ENCODE measurements at regions not wholly inside any gene's neighbourhood (a gene's known extent, or its start where the extent isn't known, plus 50 kb on each side); places are given as distances from the start of the nearest gene placed in this dataset.
A peak's percentile ranks its signal among the peaks of the same experiment; 100 is the strongest.

DNA sequence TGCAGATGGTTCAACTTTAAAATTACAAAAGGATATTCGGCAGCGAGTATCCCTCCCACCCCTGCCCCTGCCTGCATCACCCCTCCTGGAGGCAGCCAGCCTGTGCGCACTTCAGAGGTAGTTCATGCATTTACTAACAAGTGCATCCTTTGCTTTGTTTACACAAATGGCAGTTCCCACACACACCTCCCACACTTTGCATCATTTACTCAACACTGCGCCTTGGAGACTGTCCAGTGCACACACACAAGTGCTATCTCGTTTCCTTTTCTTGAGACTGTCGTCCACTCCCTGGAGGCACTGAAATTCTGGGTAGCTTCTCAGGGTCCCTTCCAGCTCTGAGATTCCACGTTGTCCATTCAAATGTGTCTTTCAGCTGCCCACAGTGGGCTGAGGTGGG, 53.1 kb upstream of the VSX1 start:
- TF ChIP-seq, protein P1, sequence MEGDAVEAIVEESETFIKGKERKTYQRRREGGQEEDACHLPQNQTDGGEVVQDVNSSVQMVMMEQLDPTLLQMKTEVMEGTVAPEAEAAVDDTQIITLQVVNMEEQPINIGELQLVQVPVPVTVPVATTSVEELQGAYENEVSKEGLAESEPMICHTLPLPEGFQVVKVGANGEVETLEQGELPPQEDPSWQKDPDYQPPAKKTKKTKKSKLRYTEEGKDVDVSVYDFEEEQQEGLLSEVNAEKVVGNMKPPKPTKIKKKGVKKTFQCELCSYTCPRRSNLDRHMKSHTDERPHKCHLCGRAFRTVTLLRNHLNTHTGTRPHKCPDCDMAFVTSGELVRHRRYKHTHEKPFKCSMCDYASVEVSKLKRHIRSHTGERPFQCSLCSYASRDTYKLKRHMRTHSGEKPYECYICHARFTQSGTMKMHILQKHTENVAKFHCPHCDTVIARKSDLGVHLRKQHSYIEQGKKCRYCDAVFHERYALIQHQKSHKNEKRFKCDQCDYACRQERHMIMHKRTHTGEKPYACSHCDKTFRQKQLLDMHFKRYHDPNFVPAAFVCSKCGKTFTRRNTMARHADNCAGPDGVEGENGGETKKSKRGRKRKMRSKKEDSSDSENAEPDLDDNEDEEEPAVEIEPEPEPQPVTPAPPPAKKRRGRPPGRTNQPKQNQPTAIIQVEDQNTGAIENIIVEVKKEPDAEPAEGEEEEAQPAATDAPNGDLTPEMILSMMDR (IDR thresholded peaks at IDR 0.05; ENCODE audit: control insufficient read depth, extremely low read depth, insufficient read depth), result no peak
- no peak overlapping the region for H3K4me3 ChIP-seq (ENCODE audit: low read depth, low read length)
- peak; percentile 63 for DNase-seq (ENCODE audit: low read depth)

DNA sequence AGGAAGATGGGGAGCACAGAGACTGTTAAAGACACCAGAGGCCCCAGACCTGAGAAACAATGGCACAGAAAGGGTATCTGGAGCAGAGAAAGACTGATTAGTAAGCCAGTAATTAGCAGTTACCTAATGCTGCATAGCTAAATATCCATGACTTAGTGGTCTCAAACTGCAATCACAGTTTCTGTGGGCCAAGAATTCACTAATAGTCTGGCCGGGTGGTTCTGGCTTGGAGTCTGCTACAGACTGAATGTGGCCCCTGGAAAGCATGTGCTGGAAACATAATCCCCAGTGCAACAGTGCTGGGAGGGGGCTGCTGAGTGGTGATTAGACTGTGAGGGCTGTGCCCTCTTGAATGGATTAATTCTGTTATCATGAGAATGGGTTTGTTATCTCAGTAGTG, 54.1 kb upstream of the VSX1 start:
- TF ChIP-seq, protein P1 (IDR thresholded peaks at IDR 0.05; ENCODE audit: control insufficient read depth, extremely low read depth, insufficient read depth), result no peak
- H3K4me3 ChIP-seq (ENCODE audit: low read depth, low read length), result no peak overlapping the region
- no peak for DNase-seq (ENCODE audit: low read depth)

DNA sequence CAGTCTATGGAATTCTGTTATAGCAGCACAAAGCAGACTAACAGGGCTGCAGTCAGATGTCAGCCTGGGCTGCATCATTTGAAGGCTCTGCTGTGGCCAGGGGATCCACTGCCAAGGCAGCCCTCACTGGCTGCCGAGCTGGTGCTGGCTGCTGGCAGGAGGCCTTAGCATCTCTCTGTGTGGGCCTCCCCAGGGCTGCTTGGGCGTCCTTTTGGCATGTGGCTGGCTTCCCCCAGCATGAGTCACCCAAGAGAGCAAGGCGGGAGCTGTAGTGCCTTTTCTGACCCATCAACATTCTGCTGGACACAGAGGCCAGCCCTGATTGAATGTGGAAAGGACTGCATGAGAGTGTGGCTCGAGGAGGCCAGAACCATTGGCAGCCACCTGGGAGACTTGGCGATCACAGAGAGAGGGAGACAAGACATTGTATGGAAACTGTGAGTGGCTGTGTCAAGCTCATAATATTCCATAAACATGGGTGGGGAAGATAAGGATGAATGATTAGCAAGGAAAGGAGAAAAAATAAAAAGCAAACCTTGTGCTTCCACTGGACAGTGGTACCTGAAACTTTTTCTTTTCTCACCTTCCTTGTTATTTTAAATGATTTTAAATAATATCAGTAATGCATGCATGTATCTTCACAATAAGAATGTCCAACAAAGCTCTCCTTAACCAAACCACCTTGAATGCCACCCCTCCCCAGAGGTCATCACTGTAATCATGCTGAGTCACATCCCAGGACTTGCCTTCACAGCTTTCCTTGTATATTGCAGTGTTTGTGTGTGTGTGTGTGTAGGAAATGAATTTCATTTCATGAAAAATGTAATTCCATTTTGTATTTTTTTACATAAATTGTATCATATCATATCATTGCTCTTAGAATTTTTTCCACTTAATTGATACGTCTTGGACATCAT, 55.0 kb upstream of the VSX1 start:
- no peak overlapping the region for H3K4me3 ChIP-seq (ENCODE audit: low read depth, low read length)
- TF ChIP-seq, protein P1 (IDR thresholded peaks at IDR 0.05; ENCODE audit: control insufficient read depth, extremely low read depth, insufficient read depth), result no peak
- no peak for DNase-seq (ENCODE audit: low read depth)

DNA sequence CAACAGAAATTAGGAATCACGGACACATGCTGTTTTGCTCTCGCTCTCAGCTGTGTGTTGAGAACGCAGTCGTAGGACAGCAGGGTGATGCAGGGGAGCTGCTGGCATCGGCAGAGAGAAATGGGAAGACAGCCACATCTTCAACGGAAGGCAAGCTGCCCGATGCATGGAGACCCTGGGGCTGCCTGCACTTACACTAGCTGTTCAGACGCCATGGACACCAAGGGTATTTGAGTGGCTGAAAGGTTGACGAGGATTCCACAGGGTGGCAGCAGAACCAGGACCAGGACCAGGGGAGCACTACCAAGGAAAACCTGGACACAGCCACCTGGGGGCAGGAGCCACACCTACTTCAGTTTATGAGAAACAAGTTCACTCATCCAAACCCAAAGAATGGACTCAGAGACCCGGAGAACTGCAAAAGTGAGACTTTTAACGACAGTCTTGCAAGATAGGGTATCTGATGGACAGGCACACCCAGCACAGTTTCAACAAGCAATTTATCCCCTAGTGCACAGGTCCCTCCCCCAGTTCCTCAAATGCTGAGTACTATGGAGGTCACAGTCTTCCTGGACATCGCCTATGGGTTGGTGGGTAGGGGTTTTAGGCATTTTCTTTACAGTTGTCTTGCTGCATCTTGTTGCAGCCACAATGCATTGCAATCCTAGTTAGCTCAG, 56.3 kb upstream of the ENTPD6 start:
- peak; percentile 59 for DNase-seq (ENCODE audit: low read depth)
- peak overlapping the region; percentile 19; the same call in 1 of the 2 replicates for H3K4me3 ChIP-seq (ENCODE audit: low read depth, low read length)
- TF ChIP-seq, protein P1 (IDR thresholded peaks at IDR 0.05; ENCODE audit: control insufficient read depth, extremely low read depth, insufficient read depth), result peak; percentile 89

DNA sequence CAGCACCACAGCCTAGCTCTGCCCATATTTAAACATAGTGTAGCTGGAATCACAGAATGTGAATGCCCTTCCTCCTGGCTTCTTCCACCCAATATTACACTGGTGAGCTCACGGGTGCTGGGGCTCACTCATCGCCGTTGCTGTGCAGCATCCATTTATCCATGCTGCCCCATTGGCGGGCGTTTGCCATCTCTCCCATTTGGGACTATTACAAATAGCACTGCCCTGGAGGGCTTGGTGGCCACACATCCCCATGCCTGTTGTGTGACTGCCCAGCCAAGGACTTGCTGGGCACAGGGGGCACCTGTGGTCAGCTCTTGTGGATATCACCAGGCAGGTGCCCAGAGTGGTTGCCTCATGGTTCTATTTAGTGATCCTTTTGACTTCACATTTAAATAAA, 54.5 kb upstream of the ENTPD6 start:
- DNase-seq (ENCODE audit: low read depth), result no peak
- TF ChIP-seq, protein P1 (IDR thresholded peaks at IDR 0.05; ENCODE audit: control insufficient read depth, extremely low read depth, insufficient read depth), result no peak
- no peak overlapping the region for H3K4me3 ChIP-seq (ENCODE audit: low read depth, low read length)

DNA sequence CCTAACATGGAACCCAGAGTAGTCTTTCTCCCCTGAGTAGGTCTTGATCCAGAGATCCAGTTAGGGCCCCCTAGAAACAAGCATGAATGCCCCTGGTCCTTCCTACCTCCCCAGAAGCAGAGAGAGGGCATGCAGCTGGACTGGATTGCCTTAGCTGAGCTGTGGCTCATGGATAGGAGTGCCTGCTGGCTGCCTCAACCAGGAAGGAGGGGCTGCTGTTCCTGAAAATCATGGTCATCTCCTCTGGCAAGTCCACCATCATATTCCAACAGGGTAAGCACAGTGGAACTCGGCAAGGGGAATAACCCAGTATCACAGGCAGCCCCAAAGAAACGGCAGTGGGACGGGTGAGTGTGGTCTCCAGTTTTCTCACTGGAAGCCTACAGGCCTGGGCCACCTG, 53.1 kb upstream of the ENTPD6 start:
- TF ChIP-seq, protein P1 (IDR thresholded peaks at IDR 0.05; ENCODE audit: control insufficient read depth, extremely low read depth, insufficient read depth), result no peak
- no peak for DNase-seq (ENCODE audit: low read depth)

More for the DNA sequence above, 53.1 kb upstream of the ENTPD6 start:
- no peak overlapping the region for H3K4me3 ChIP-seq (ENCODE audit: low read depth, low read length)

All from LNCaP clone FGC (cell line).